Sigmoid colon (tissue), 4 donors: ENCODE measurements at regions not wholly inside any gene's neighbourhood (a gene's known extent, or its start where the extent isn't known, plus 50 kb on each side); places are given as distances from the start of the nearest gene placed in this dataset.

Source experiments
- EP300 ChIP-seq, 4 donors: sonication (generic); formaldehyde crosslinking; IDR thresholded peaks; one replicate each; pipeline ENCODE4 v1.6.1; 2017; ENCODE audit warnings: antibody characterized with exemption in 4 of 4
- POLR2A ChIP-seq, 2 donors: fragments of 450-650 bp; IDR thresholded peaks; one replicate each; pipeline ENCODE4 v1.6.1; 2016; ENCODE audit warnings: antibody characterized with exemption in 2 of 2, mild to moderate bottlenecking in 2 of 2, moderate library complexity in 2 of 2
- POLR2AphosphoS5 ChIP-seq, 4 donors: sonication (generic); formaldehyde crosslinking; IDR thresholded peaks; one replicate each; pipeline ENCODE4 v1.6.1; 2017; ENCODE audit warnings: antibody characterized with exemption in 4 of 4
- TF ChIP-seq, protein P1 (sequence below), 4 experiments: fragments of 450-650 bp in 3 of 4; fragments of 200-600 bp in 1 of 4; IDR thresholded peaks; one replicate each; pipeline ENCODE4 v1.5.1; 2016 to 2019; ENCODE audit warnings: antibody characterized with exemption in 4 of 4, mild to moderate bottlenecking in 3 of 4, moderate library complexity in 2 of 4

- TF ChIP-seq, protein P1, sequence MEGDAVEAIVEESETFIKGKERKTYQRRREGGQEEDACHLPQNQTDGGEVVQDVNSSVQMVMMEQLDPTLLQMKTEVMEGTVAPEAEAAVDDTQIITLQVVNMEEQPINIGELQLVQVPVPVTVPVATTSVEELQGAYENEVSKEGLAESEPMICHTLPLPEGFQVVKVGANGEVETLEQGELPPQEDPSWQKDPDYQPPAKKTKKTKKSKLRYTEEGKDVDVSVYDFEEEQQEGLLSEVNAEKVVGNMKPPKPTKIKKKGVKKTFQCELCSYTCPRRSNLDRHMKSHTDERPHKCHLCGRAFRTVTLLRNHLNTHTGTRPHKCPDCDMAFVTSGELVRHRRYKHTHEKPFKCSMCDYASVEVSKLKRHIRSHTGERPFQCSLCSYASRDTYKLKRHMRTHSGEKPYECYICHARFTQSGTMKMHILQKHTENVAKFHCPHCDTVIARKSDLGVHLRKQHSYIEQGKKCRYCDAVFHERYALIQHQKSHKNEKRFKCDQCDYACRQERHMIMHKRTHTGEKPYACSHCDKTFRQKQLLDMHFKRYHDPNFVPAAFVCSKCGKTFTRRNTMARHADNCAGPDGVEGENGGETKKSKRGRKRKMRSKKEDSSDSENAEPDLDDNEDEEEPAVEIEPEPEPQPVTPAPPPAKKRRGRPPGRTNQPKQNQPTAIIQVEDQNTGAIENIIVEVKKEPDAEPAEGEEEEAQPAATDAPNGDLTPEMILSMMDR (IDR thresholded peaks at IDR 0.05) = no peak
- TF ChIP-seq POLR2A (IDR thresholded peaks at IDR 0.05) (no peak), EP300 (IDR thresholded peaks at IDR 0.05) (no peak), POLR2AphosphoS5 (IDR thresholded peaks at IDR 0.05) (no peak)
These were observed 211.5 kb upstream of the PRSS1 start for GRCh38 chr7:142537760-142538159.
